ENCODE measurements at regions not wholly inside any gene's neighbourhood (a gene's known extent, or its start where the extent isn't known, plus 50 kb on each side); places are given as distances from the start of the nearest gene placed in this dataset.

- no peak for DNase-seq (ENCODE audit: low read depth, low spot score)
These were observed 413.3 kb downstream of the MID1IP1 start for GRCh38 chrX:39214387-39215126.

- no peak for DNase-seq (ENCODE audit: low read depth, low spot score)
These were observed 419.7 kb downstream of the MID1IP1 start for GRCh38 chrX:39220952-39221351.

GRCh38 chrX:39222346-39223113 is 421.3 kb downstream of the MID1IP1 start:
- no peak for DNase-seq (ENCODE audit: low read depth, low spot score)

GRCh38 chrX:39226251-39226650 is 425.0 kb downstream of the MID1IP1 start:
- no peak for DNase-seq (ENCODE audit: low read depth, low spot score)

DNA sequence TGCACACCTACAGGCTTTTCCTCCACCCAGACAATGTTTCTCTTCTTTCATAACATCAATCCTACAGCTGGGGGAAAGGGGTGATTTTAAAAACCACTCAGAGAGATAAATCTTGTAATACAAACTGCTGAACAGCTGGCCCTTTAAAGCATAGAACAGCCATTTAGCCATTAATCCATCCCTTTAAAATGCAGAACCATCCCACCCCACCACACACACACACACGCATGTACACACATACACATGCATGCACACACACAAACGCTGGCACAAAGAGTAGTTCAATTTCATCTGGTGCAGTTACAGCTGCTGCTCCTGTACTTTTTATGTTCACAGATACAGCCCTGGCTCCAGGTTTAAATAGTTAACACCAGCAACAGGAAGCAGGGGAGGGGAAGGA is 426.1 kb downstream of the MID1IP1 start:
- DNase-seq (ENCODE audit: low read depth, low spot score): no peak

- no peak for DNase-seq (ENCODE audit: low read depth, low spot score)
These were observed 436.7 kb downstream of the MID1IP1 start for GRCh38 chrX:39238006-39238405.

DNA sequence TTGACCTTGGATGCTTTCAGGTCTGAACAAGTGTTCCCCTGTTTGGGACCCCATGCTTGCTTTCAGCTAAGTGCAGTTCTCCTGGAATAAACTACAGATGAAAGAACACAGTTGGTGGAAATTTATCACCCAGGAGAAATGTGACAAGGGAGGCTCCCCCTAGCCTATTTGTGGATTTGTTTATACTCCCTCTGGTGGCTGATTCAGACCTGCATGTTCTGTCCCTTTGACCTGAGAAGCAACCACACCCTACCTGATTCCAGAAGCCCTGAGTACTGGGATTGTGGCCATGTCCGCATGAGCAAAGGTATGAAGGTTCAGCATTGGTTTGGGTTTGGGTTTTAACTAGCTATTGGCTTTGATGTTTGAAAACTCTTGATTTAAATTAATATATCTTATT is 440.9 kb downstream of the MID1IP1 start:
- DNase-seq (ENCODE audit: low read depth, low spot score): peak; percentile 64

- DNase-seq (ENCODE audit: low read depth, low spot score): no peak
These were observed 442.9 kb downstream of the MID1IP1 start for GRCh38 chrX:39244147-39244546.

DNA sequence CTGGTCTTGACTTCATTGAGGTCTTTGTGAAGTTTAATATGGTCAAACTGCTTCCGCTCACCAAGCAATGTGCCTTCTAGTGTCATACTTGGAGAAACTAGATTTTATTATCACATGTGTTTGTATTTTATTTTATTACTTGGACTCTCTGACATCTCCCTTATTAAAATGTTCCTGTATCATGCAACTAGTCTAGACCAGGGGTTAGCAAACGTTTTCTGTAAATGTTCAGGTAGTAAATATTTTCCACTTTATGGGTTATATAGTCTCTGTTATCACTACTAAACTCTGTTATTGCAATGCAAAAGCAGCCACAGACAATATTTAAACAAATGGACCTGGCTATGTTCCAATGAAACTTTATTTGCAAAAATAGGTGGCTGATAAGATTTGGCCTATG is 443.8 kb downstream of the MID1IP1 start:
- DNase-seq (ENCODE audit: low read depth, low spot score): no peak

DNA sequence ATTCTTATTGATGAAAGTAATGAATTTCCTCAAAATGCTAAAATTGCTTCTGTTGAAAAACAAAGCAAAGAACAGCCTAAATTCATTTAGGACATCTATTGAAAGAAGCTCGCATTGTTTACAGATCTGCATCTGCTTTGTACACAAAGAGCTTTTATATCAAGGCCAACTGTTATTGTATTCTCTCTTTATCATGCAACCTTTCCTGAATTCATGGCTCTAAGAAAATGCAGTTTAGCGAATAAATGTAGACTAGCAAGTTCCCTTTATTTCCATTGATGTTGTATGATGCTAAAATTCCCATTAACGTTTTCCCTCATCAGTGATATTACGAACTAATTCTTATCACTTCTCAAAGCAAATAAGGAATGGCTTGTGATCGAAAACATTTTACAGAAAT is 446.3 kb downstream of the MID1IP1 start:
- DNase-seq (ENCODE audit: low read depth, low spot score): no peak

DNA sequence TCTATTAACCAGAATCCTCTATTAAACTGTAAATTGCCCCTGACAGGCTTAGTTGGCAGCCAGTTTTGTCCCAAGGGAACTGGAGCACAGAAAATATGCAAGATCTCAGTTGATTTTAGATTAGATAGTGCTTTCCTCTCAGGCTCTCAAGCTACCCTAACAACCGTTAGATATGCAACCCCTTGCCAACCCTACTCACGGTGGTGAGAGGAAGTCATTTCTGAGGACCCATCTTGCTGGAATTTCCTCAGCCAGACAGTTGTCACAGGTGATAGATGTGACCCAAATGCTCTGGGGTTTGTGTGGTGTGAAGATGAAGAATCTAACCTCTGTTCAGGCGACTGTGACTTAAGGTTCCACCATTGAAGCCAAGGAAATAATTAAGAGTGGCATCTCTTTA is 447.1 kb downstream of the MID1IP1 start:
- no peak for DNase-seq (ENCODE audit: low read depth, low spot score)

DNA sequence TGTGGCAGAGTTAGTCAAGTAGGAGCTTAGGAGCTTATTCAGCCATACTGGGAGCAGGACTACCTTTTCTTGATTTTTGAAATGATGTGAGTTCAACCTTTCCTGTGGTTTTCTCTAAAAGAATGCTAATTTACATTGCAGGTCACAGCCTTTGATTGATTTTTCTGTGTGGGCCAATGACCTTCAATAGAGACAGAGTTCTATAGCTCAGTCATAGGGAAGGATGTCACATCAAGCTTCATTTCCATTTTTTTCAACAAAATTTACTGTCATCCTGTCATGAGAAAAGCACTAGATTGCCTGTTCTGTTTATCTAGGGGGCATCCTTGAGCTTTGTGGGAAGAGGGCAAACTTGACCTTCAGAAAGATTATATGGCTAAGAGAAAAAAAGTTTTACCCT is 448.7 kb downstream of the MID1IP1 start:
- no peak for DNase-seq (ENCODE audit: low read depth, low spot score)

DNA sequence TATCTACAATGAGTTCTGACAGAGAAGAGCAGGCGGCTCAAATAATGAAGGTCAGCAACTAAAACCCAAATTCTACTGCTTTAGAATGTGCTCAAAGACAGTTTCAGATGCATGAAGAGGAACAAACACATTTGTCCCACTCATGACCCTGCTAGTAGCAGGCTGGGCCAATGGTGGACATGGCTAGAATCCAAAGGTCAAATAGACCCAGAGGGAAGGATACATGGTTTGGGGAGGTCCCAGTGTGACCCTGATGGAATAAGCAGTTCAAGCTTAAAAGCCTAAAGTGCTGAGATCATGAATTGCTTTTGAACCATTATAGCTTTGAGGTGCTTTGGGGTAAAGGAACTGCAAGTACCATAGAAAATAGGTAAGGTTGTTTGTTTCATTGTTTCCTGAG is 450.7 kb downstream of the MID1IP1 start:
- no peak for DNase-seq (ENCODE audit: low read depth, low spot score)

- DNase-seq (ENCODE audit: low read depth, low spot score): peak; percentile 8
These were observed 452.3 kb downstream of the MID1IP1 start for GRCh38 chrX:39253551-39253950.

DNA sequence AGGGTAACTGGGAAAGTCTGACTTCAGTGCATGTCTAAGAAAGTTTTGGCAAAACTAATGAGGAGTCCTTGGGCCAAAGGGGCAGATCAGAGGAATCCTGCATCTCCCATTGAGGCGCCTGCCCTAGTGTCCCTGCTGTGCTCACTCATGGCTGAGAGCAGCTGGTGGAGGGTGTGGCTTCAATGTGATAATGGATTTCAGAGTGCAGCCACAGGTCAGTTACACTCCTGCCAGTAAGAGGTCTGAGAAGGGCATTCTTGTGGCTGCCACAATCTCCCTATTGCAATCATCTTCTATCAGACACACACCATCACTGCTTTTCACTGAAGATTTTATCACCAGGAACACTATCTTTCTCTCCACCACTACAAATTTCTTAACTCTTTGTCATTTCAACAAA is 457.1 kb downstream of the MID1IP1 start:
- DNase-seq (ENCODE audit: low read depth, low spot score): peak; percentile 15

- no peak for DNase-seq (ENCODE audit: low read depth, low spot score)
These were observed 459.7 kb downstream of the MID1IP1 start for GRCh38 chrX:39260965-39261364.

- peak; percentile 24 for DNase-seq (ENCODE audit: low read depth, low spot score)
These were observed 460.3 kb downstream of the MID1IP1 start for GRCh38 chrX:39261446-39262147.

GRCh38 chrX:39262641-39263040 is 461.4 kb downstream of the MID1IP1 start:
- no peak for DNase-seq (ENCODE audit: low read depth, low spot score)

GRCh38 chrX:39264023-39264422 is 462.8 kb downstream of the MID1IP1 start:
- DNase-seq (ENCODE audit: low read depth, low spot score): no peak

- no peak for DNase-seq (ENCODE audit: low read depth, low spot score)
These were observed 465.9 kb downstream of the MID1IP1 start for GRCh38 chrX:39267176-39267575.

DNA sequence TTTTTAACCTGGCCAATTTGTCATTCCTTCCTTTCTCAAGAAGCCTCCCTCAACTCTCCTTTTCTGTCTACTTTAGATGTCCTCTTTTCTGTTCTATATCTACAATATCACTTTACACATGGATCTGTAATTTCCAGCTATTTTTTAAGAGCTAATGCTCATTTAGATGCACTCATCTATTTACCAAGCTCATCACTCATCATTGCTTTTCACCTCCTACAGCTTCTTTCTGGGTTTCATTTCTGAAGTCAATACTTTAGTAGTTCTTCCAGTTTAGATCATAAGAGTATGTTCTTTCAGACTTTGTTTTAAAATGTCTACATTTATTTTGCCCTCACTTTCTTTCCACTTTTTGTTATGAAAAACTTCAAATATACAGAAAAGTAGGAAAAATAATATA is 466.9 kb downstream of the MID1IP1 start:
- DNase-seq (ENCODE audit: low read depth, low spot score): no peak

DNA sequence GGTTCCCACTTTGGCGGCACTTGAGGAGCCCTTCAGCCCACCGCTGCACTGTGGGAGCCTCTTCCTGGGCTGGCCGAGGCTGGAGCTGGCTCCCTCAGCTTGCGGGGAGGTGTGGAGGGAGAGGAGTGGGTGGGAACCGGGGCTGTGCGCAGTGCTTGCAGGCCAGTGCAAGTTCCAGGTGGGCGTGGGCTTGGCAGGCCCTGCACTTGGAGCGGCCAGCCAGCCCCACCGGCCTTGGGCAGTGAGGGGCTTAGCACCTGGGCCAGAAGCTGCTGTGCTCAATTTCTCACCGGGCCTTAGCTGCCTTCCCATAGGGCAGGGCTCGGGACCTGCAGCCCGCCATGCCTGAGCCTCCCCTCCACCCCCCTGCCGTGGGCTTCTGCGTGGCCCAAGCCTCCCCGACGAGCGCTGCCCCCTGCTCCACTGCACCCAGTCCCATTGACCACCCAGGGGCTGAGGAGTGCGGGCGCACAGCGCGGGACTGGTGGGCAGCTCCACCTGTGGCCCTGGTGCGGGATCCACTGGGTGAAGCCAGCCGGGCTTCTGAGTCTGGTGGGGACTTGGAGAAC is 474.3 kb downstream of the MID1IP1 start:
- DNase-seq (ENCODE audit: low read depth, low spot score): no peak

Measured in ELF-1 (cell line).